GM23338 (cell line): ENCODE measurements at regions not wholly inside any gene's neighbourhood (a gene's known extent, or its start where the extent isn't known, plus 50 kb on each side); places are given as distances from the start of the nearest gene placed in this dataset.

Experiments
- EZH2 ChIP-seq: fragments of 200-600 bp; sonication (generic); IDR thresholded peaks from one replicate; pipeline ENCODE4 v1.8.0; 2017; ENCODE audit warnings: antibody characterized with exemption, mild to moderate bottlenecking, low read depth; ENCODE audit not compliant: unreplicated experiment
- JUNB ChIP-seq: IDR thresholded peaks from one replicate; pipeline ENCODE4 v1.6.1; 2016; ENCODE audit warnings: antibody characterized with exemption; ENCODE audit not compliant: unreplicated experiment
- POLR2AphosphoS5 ChIP-seq: IDR thresholded peaks from 2 replicates; pipeline ENCODE4 v1.6.1; 2016; ENCODE audit warnings: antibody characterized with exemption, low read depth
- STAT1 ChIP-seq: IDR thresholded peaks from one replicate; pipeline ENCODE4 v1.6.1; 2016; ENCODE audit warnings: antibody characterized with exemption; ENCODE audit not compliant: unreplicated experiment
- TF ChIP-seq, protein P1 (sequence below), 2 experiments: fragments of 200-600 bp in 1 of 2; sonication (generic) in 1 of 2; conservative IDR thresholded peaks; 2 replicates each; pipeline versions ENCODE4 v1.5.1 to v1.6.1; 2016 to 2017; ENCODE audit warnings: antibody characterized with exemption in 2 of 2, low read depth in 2 of 2, mild to moderate bottlenecking in 2 of 2, moderate library complexity in 1 of 2
- TF ChIP-seq, protein P2 (sequence below): IDR thresholded peaks from one replicate; pipeline ENCODE4 v1.6.1; 2018; ENCODE audit warnings: antibody characterized with exemption; ENCODE audit not compliant: unreplicated experiment

DNA sequence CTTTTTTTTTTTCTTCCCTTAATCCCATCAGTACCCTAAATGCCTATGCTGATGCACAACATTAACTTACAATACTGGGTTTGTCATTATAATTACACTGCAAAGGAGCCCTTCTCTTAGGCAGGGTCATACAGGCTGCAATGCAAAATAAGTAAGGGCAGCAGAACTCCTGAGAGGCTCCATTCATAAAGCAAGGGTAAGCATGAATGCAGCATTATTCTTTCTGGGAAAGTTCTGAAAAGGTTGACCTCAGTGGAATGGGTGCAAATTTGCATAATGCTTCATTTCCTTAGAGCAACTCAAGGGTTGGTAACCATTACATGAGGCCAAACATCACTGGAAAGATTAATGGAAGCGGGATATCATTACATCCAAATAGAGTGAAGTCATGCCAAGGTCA is 789.2 kb downstream of the KLHL13 start:
- TF ChIP-seq POLR2AphosphoS5 (no peak), JUNB (no peak), EZH2 (no peak), STAT1 (no peak)
- TF ChIP-seq, protein P1, sequence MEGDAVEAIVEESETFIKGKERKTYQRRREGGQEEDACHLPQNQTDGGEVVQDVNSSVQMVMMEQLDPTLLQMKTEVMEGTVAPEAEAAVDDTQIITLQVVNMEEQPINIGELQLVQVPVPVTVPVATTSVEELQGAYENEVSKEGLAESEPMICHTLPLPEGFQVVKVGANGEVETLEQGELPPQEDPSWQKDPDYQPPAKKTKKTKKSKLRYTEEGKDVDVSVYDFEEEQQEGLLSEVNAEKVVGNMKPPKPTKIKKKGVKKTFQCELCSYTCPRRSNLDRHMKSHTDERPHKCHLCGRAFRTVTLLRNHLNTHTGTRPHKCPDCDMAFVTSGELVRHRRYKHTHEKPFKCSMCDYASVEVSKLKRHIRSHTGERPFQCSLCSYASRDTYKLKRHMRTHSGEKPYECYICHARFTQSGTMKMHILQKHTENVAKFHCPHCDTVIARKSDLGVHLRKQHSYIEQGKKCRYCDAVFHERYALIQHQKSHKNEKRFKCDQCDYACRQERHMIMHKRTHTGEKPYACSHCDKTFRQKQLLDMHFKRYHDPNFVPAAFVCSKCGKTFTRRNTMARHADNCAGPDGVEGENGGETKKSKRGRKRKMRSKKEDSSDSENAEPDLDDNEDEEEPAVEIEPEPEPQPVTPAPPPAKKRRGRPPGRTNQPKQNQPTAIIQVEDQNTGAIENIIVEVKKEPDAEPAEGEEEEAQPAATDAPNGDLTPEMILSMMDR (conservative IDR thresholded peaks at IDR 0.05; ENCODE audit: low read depth in 2 of 2), result no peak
- TF ChIP-seq, protein P2, sequence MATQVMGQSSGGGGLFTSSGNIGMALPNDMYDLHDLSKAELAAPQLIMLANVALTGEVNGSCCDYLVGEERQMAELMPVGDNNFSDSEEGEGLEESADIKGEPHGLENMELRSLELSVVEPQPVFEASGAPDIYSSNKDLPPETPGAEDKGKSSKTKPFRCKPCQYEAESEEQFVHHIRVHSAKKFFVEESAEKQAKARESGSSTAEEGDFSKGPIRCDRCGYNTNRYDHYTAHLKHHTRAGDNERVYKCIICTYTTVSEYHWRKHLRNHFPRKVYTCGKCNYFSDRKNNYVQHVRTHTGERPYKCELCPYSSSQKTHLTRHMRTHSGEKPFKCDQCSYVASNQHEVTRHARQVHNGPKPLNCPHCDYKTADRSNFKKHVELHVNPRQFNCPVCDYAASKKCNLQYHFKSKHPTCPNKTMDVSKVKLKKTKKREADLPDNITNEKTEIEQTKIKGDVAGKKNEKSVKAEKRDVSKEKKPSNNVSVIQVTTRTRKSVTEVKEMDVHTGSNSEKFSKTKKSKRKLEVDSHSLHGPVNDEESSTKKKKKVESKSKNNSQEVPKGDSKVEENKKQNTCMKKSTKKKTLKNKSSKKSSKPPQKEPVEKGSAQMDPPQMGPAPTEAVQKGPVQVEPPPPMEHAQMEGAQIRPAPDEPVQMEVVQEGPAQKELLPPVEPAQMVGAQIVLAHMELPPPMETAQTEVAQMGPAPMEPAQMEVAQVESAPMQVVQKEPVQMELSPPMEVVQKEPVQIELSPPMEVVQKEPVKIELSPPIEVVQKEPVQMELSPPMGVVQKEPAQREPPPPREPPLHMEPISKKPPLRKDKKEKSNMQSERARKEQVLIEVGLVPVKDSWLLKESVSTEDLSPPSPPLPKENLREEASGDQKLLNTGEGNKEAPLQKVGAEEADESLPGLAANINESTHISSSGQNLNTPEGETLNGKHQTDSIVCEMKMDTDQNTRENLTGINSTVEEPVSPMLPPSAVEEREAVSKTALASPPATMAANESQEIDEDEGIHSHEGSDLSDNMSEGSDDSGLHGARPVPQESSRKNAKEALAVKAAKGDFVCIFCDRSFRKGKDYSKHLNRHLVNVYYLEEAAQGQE, result no peak
